GM12878 (cell line): ENCODE measurements at regions not wholly inside any gene's neighbourhood (a gene's known extent, or its start where the extent isn't known, plus 50 kb on each side); places are given as distances from the start of the nearest gene placed in this dataset.

Experiments used
- CTCF ChIP-seq, 3 experiments: IDR thresholded peaks in 2 of 3; conservative IDR thresholded peaks in 1 of 3; 2 replicates each; pipeline ENCODE4 v1.5.1; 2011; ENCODE audit warnings: low read depth in 3 of 3, low read length in 3 of 3, mild to moderate bottlenecking in 3 of 3, control low read depth in 2 of 3, moderate library complexity in 2 of 3, inconsistent platforms in 1 of 3, mixed read lengths in 1 of 3; ENCODE audit not compliant: control insufficient read depth in 2 of 3, insufficient read depth in 1 of 3; ENCODE audit errors: extremely low read depth in 1 of 3
- EP300 ChIP-seq, 2 experiments: fragments of 150-350 bp in 1 of 2; IDR thresholded peaks; 2 replicates each; pipeline ENCODE4 v1.6.1; 2011 to 2012; ENCODE audit warnings: low read depth in 2 of 2, low read length in 2 of 2, borderline replicate concordance in 1 of 2, improper control_type of control experiment in 1 of 2, inconsistent platforms in 1 of 2; ENCODE audit not compliant: control insufficient read depth in 1 of 2
- ETV6 ChIP-seq, 2 experiments: fragments of 450-650 bp in 1 of 2; IDR thresholded peaks in 1 of 2; conservative IDR thresholded peaks in 1 of 2; 2 replicates each; pipeline ENCODE4 v1.6.1; 2014; ENCODE audit warnings: antibody characterized with exemption in 1 of 2, borderline replicate concordance in 1 of 2, low read depth in 1 of 2, mild to moderate bottlenecking in 1 of 2, moderate library complexity in 1 of 2
- FOXM1 ChIP-seq: IDR thresholded peaks from 2 replicates; pipeline ENCODE4 v1.6.1; 2012; ENCODE audit warnings: low read depth, mild to moderate bottlenecking, inconsistent platforms, low read length, moderate library complexity
- GABPA ChIP-seq: IDR thresholded peaks from 2 replicates; pipeline ENCODE4 v1.6.1; 2014; ENCODE audit warnings: antibody characterized with exemption, low read depth, mild to moderate bottlenecking, inconsistent platforms
- HCFC1 ChIP-seq: fragments of 150-350 bp; IDR thresholded peaks from 2 replicates; pipeline ENCODE4 v1.6.1; 2014; ENCODE audit warnings: low read length
- POLR2A ChIP-seq: IDR thresholded peaks from 2 replicates; pipeline ENCODE4 v1.6.1; 2011; ENCODE audit warnings: low read depth, mild to moderate bottlenecking, low read length
- RCOR1 ChIP-seq: conservative IDR thresholded peaks from 2 replicates; pipeline ENCODE4 v1.6.1; 2012; ENCODE audit warnings: low read depth, low read length, improper control_type of control experiment

- TF ChIP-seq HCFC1 (no peak), RCOR1 (no peak), CTCF (IDR thresholded peaks at IDR 0.05 in 2 of 3, conservative IDR thresholded peaks at IDR 0.05 in 1 of 3; ENCODE audit: control insufficient read depth in 2 of 3, extremely low read depth in 1 of 3, insufficient read depth in 1 of 3, low read depth in 3 of 3, low read length in 3 of 3) (no peak), FOXM1 (no peak), EP300 (IDR thresholded peaks at IDR 0.05; ENCODE audit: borderline replicate concordance in 1 of 2, control insufficient read depth in 1 of 2, low read depth in 2 of 2, low read length in 2 of 2) (no peak), GABPA (no peak), ETV6 (conservative IDR thresholded peaks at IDR 0.05 in 1 of 2, IDR thresholded peaks at IDR 0.05 in 1 of 2; ENCODE audit: borderline replicate concordance in 1 of 2, low read depth in 1 of 2) (no peak), POLR2A (no peak)
Measured at GRCh38 chr13:104641309-104641708, 1575.1 kb upstream of the SLC10A2 start.
